ENCODE measurements at regions not wholly inside any gene's neighbourhood (a gene's known extent, or its start where the extent isn't known, plus 50 kb on each side); places are given as distances from the start of the nearest gene placed in this dataset.

DNA sequence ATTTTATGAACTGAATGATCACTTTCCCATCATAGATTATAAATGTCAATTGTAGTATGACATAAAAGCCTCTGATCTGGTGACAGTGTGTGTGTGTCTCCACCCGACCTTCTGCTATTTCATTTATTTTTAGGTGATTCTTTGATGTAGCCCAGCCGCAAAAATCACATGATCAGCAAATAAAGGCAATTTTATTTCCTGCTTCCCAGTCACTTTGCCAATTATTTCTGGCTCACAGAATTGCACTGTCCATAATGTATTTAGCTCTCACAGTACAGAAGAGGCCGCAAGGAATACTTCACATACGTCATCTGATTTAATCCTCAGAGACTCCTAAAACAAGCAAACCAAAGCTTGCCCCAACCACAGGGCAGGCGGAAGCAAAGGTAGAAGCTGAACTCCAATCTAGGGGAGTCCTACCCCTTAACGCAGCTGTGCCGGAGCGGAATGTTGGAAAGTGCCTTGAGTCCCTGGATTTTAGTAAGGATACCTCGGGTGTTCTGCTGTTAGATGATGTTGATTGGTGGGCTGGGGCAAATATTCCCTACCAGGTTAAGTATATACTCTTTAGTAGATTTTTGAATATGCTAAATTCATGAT, 384.0 kb upstream of the IRX4 start:
- intact Hi-C loops (cut with DNase I), result no loop called here
- no peak for DNase-seq (ENCODE audit: low spot score)

DNA sequence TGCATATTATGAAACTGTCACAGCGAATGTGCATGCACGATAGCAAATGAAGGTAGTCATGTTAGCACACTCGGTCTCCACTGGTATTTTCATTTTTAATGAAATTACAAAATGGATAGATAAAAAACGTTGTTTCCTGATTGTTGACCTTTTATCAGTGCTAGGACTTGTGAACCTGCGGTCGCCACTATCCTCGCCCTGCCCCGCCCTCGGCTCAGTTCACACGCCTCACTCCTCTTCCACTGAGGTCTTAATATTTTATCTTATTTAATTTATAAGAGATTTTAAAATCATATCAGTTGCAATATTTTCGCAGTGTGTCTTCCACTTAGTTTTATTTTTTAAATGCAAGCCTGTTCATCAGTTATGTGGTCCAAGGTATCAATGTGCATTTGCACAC, 382.6 kb upstream of the IRX4 start:
- intact Hi-C loops (cut with DNase I), result no loop called here

DNA sequence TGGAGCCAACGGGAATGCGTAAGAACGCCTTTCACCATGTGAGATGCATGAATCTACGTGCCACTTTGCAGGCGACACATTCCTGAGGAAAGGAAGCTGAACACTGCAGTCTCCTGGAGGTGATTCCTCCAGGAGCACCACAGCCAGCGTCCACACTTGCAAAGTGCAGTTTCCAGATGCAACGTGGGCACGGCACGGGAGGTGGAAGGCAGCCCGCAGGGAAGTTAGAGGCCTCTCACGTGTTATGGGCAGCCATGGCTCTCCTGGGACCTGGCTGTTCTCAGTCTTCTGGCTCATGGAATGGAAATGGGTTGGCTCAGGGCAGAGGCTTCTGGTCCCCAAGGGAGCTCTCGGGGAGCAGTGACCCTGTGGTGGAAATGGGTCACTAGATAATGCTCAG, 381.0 kb upstream of the IRX4 start:
- intact Hi-C loops (cut with DNase I), result no loop called here
- DNase-seq (ENCODE audit: low spot score), result peak; percentile 56

More for the DNA sequence above, 382.6 kb upstream of the IRX4 start:
- no peak for DNase-seq (ENCODE audit: low spot score)

GRCh38 chr5:2262620-2263019, 379.9 kb upstream of the IRX4 start:
- peak; percentile 71 for DNase-seq (ENCODE audit: low spot score)
- intact Hi-C loops (cut with DNase I), result no loop called here

DNA sequence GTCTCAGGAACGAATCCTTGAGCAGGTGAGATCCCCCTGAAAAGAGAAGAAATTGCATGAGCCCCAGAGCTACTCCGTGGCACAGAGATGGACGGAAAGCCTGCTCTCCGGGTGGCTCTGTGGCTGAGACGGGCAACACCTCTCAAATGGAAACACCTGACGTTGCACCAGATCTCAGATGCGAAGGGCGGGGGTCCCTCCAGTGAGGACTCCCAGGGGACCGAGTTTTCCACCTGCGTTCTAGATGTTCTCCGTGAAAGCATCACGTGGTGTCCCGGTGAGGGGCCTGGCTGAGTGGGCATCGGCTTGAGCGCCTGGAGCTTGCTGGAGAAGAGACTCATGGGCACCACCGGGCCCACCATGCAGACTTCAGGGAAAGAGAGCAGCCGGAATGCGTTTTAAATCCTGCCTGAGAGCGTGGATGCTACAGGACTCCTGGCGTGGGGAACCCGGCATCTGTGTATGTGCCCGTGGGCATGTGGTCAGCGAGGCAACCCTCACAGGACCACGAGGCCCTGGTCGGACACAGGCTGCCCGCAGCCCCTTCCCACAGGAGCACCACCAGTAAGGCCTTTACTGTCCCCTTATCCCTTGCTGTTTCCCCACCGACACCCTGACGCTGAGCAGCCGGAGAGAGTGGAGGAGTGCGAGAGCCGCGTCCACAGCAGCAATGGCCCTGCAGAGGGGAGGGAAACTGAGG, 378.4 kb upstream of the IRX4 start:
- intact Hi-C loops (cut with DNase I), result no loop called here
- peak; percentile 61 for DNase-seq (ENCODE audit: low spot score)

DNA sequence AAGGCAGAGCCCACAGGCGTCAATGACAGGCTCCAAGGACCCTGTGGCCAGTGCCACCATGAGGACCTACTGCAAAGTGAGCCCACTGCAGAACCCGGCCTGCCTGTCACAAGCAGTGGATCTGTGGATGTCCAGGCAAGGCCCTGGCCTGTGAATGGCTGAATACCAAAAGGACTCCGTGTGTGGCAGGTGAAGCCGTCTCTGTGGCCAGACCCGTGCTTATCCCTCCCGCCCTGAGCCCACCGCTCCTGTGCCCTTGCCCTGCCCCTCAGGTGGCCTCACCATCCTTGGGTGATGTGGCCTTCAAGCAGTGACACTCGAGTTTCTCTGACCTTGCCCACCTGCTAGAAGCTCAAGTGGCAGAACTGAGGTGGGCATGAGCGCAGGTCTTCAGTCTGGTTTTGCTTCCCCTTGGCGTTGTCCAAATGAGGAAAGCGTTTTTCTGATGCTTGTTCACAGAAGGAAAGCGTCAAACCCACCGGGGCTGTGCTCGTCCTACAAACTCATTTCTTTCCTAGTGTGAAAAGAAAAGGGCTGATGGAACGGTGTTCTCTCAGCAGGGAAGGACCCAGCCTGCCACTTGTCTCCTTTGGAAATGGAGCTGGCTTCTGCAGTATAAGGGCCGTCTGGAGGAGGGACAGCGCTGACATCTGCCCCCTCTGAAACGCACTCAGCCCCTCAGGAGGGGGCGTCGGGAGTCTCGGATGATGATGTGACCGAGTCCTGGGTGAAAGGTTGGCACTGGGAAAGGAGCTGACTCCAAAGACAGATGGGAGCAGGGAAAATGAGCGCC, 377.7 kb upstream of the IRX4 start:
- intact Hi-C loops (cut with DNase I), result no loop called here
- peak; percentile 61 for DNase-seq (ENCODE audit: low spot score)

GRCh38 chr5:2259494-2260107, 376.9 kb upstream of the IRX4 start:
- DNase-seq (ENCODE audit: low spot score), result no peak
- intact Hi-C loops (cut with DNase I), result no loop called here

DNA sequence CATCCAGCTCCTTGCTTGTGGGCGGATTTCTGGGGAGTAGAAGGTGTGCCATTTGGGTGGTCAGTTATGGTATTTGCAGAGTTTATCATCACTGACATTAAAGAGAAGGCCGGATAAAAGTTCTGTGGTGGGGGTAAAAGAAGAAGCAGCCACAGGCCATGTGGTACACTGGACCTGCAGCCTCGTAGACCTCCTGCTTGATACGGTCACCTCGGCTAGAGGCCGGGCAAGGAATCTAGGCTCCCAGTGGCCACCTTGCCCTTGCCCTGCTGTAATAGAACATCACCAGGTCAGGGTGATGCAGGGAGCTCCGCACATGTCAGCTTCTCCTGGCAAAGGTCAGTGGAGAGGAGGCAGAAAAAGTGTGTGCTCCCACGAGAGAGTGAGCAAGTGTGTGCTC, 376.1 kb upstream of the IRX4 start:
- intact Hi-C loops (cut with DNase I), result no loop called here
- no peak for DNase-seq (ENCODE audit: low spot score)

DNA sequence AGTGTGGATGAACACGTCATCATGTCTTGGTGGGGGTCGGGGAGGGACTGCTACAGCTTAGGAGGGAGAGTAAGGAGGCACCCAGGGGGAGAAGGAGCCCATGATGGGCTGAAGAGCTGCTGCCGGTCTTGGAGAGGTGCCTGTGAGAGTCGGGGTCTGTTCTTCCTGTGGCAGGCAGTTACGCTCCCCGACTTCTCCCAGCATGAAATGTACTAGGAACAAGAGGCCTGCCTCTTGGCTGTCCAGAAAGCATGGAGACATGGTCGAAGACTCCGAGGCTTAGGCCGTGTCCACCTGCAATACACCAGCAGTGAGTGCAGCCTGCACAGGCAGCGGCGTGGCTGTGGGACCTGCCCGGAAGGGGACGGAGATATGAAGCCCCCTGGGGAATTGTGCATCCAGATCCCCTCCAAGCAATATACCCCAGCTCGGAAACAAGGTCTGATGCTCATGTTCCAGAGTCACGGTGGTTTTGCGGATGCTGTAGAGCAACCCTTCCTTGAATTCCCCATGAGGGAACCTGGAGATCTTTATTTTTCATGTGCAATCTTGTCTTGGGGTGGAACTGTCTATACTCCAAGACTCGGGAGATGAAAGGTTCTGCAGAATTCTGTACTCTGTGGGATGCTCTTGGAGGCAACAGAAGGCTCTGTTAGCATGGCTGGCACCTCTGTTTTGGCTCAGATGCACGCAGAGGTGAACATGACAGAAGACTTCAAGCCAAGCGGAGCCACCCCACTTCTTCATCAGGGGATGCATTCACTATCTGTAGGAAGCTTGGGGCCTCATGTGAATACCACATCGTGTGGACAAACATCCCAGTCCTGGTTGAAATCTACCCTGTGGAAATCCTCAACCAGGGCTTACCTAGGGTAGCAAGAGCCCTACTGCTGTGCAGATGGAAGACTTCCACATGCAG, 374.9 kb upstream of the IRX4 start:
- no peak for DNase-seq (ENCODE audit: low spot score)
- intact Hi-C loops (cut with DNase I), result no loop called here

- peak; percentile 61 for DNase-seq (ENCODE audit: low spot score)
- intact Hi-C loops (cut with DNase I), result no loop called here
These were observed 374.1 kb upstream of the IRX4 start for GRCh38 chr5:2256691-2257280.

- intact Hi-C loops (cut with DNase I), result no loop called here
- DNase-seq (ENCODE audit: low spot score), result peak; percentile 58
These were observed 373.4 kb upstream of the IRX4 start for GRCh38 chr5:2255915-2256690.

DNA sequence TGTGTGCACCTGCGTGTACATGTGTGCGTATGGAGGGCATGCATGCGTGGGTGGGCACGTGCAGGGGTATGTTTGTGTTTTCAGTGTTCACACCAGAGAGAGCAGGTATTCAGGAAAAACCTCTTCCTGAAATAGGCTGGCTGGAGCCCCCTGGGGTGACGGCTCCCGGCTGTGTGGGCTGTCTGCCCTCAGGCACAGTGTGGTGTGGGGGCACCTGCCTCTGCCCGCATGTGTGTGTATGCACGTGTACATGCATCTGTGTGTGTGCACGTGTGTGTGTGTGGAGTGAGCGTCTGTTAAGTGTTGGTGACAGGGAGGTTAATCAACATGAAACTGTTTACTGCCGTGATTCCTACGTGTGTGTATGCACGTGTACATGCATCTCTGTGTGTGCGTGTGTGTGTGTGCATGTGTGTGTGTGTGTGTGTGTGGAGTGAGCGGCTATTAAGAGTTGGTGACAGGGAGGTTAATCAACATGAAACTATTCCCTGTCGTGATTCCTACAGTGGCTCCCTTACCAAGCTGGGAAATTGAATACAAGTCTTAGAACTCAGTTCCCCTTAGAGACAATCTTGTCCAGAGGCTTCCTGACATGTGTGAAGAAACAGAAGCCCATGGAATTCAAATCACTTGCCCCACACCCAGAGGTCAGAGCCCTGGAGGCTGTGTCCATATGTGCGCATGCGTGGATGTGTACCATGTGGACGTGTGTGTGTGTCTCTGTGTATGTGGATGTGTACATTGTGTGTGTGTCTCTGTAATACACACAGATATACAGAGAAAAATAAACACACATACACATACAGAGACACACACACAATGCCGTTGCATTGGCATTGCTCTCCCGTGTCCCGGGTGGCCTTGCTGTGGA, 372.4 kb upstream of the IRX4 start:
- intact Hi-C loops (cut with DNase I), result no loop called here
- no peak for DNase-seq (ENCODE audit: low spot score)

DNA sequence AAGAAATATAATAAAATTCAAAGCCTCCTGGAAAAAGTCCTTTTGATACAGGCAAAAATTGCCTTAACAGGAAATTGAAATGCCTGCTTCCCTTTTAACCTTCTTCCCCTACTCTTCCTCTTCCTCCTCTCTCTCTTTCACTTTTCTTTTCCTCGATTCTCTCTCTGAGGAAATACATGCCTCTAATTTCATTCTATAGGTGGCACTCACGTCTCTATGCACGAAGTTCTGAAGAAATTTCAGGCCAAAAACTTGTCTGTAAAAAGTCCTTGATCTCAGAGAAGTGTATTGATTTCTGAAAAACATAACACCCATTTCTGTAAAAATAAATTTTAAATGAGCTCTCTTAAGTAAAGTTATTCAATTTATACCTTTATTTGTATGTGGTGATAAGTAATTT, 371.7 kb upstream of the IRX4 start:
- no peak for DNase-seq (ENCODE audit: low spot score)
- intact Hi-C loops (cut with DNase I), result no loop called here

DNA sequence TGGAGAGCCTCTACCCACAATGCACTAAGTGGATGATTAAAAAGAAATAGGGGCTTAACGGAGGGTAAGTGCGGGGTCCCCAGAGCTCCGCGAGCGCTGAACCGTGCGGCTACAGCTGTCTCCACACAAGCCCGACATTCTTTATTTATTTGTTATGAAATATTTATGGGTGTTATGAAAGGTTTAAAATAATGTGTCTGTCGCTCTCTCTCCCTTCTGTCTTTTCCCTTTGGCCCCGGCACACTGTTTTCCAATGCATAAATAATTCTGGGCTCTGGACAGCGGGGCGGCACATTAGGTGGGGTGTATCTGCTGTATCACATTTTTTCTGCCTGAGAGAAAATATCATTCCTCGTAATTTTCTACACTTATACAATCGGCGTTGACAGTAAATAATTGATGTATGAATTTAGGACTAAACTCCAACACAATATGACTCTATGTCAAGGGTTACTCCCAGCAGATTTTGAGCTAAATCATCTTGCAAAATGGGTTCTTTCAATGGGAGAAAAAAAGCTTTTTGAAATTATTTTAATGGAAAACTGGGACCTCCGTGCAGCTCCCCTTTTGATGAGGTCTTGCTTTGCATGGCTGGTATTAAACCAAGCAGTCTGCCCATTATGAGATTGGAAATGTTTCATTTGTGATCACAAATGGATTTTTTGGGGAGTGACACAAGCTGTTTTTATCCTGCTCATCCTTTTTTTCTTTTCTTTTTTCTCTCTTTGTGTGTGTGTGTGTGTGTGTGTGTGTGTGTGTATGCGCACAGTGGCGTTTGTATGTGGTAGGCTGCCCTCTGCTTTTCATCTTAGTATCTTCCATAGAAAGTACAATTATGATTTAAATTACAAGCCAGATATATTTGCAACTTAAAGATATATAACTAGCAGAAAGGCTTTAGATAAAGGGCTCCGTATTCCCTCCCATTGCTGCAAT, 370.6 kb upstream of the IRX4 start:
- no peak for DNase-seq (ENCODE audit: low spot score)
- intact Hi-C loops (cut with DNase I), result no loop called here

DNA sequence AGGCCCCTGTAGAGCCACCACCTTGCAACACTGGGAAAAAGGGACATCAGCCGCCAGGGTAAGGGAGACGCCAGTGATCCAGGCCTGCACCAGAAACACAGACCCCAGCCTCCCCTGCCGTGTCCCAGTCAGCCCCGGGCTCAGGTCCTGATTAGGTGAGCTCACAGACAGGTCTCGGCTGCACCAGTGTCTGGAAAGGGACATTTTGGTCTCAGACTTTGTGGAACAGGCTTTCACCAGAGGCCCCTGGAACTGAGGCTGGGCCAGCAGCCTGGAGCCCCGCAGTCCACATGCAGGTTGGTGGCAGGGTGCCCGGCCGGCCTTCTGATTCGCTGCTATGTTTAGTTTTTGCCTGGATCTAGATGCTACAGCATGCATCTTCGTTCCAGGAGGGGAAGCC, 369.0 kb upstream of the IRX4 start:
- DNase-seq (ENCODE audit: low spot score), result no peak
- intact Hi-C loops (cut with DNase I), result no loop called here

DNA sequence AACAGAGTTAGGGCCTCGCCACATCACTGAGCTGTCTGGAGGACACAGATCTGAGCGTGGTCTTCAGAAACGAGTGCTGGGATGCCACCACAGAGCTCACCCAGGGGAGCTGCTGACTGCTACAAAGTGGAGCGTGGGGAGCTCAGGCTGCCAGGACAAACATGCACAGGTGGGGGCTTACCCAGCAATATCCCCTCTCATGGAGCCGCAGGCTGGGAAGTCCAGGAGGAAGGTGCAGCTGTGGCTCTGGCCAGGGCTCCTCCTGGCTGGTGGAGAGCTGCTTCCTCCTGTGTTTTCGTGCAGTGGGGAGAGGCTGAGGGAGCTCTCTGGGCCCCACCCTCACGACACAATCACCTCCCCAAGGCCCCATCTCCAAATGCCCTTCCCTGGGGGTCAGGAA, 368.6 kb upstream of the IRX4 start:
- intact Hi-C loops (cut with DNase I), result no loop called here
- no peak for DNase-seq (ENCODE audit: low spot score)

Measured in cardiac septum (tissue), 1 donor.